RWPE1 (cell line): ENCODE measurements at regions not wholly inside any gene's neighbourhood (a gene's known extent, or its start where the extent isn't known, plus 50 kb on each side); places are given as distances from the start of the nearest gene placed in this dataset.

Experiments used
- CTCF ChIA-PET: fragments of 350-600 bp; sonication (Branson Sonifier 250); formaldehyde crosslinking; extraction: SDS; loops from one replicate; lab custom pipeline; 2021; lab: Yijun Ruan, JAX
- POLR2A ChIA-PET: fragments of 400-600 bp; formaldehyde crosslinking; extraction: SDS; loops from one replicate; lab custom pipeline; 2020; ENCODE audit warnings: antibody characterized with exemption; ENCODE audit not compliant: low non-redundant PET; lab: Yijun Ruan, JAX
- DNase-seq: peaks from one replicate; pipeline ENCODE4 v3.0.0; 2012; ENCODE audit warnings: low spot score
- H3K27ac ChIP-seq: fragments of 450-650 bp; 2 replicates; pipeline ENCODE4 v1.5.1; 2017
- CTCF ChIP-seq: fragments of 450-650 bp; conservative IDR thresholded peaks from 2 replicates; pipeline ENCODE4 v1.5.1; 2017; ENCODE audit warnings: low read depth, mild to moderate bottlenecking

GRCh38 chr1:36583980-36584782 is 101.5 kb upstream of the CSF3R start:
- ChIA-PET POLR2A (no interaction called here), CTCF (interaction anchor here (0.6 kb wide), 1 partner anchor 658 kb away, joined by 3 read pairs; no protein-coding TSS in a partner anchor)
- no peak overlapping the region for H3K27ac ChIP-seq
- no peak for DNase-seq
- no peak for TF ChIP-seq CTCF

GRCh38 chr1:36583080-36583479 is 100.4 kb upstream of the CSF3R start:
- POLR2A ChIA-PET: no interaction called here
- H3K27ac ChIP-seq: no peak overlapping the region
- DNase-seq: no peak
- TF ChIP-seq CTCF: no peak
- CTCF ChIA-PET: no interaction called here

GRCh38 chr1:36582066-36582755 is 99.5 kb upstream of the CSF3R start:
- TF ChIP-seq CTCF: no peak
- no peak for DNase-seq
- CTCF ChIA-PET: interaction anchor here (0.5 kb wide), 1 partner anchor 12 kb away, joined by 4 read pairs; no protein-coding TSS in a partner anchor
- no peak overlapping the region for H3K27ac ChIP-seq
- POLR2A ChIA-PET: no interaction called here

- POLR2A ChIA-PET: no interaction called here
- TF ChIP-seq CTCF: no peak
- no peak overlapping the region for H3K27ac ChIP-seq
- CTCF ChIA-PET: no interaction called here
- DNase-seq: no peak
Measured at GRCh38 chr1:36580524-36580923, 97.8 kb upstream of the CSF3R start.

GRCh38 chr1:36579039-36579438 is 96.3 kb upstream of the CSF3R start:
- TF ChIP-seq CTCF: no peak
- no peak overlapping the region for H3K27ac ChIP-seq
- DNase-seq: no peak
- CTCF ChIA-PET: interaction anchor here (0.7 kb wide), 1 partner anchor 725 kb away, joined by 3 read pairs; no protein-coding TSS in a partner anchor
- POLR2A ChIA-PET: no interaction called here

GRCh38 chr1:36576551-36577110 is 93.9 kb upstream of the CSF3R start:
- no peak overlapping the region for H3K27ac ChIP-seq
- no peak for DNase-seq
- CTCF ChIA-PET: interaction anchor here (0.5 to 2.3 kb wide), 23 partner anchors 10 to 1027 kb away, joined by 3 to 18 read pairs (median 5); no protein-coding TSS in a partner anchor
- POLR2A ChIA-PET: no interaction called here
- TF ChIP-seq CTCF: no peak
